ENCODE measurements at regions not wholly inside any gene's neighbourhood (a gene's known extent, or its start where the extent isn't known, plus 50 kb on each side); places are given as distances from the start of the nearest gene placed in this dataset.

DNA sequence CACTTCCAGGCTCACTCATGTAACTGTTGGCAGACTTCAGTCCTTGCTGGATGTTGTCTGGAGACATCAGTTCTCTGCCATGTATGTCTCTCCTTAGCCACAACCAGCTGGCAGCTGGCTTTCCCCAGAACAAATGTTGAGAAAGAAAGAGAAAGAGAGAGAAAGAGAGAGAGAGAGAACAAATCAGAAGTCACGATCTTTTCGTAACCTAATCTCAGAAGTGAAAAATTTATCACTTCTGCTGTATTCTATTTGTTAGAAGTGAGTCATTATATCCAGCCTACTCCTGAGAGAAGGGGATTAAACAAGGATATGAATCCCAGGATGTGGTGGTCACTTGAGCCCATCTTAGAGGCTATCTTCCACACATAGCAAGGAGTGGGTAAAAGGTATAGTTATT lies 101.2 kb downstream of the BTG1 start:
- Histone ChIP-seq H3K4me1 (peaks cover 0 to 4% of the 10 kb centered on the region in 2 donors), H3K27me3 (no peaks in the 10 kb centered on the region), H3K9me3 (no peaks in the 10 kb centered on the region), H3K36me3 (no peaks in the 10 kb centered on the region), H3K27ac (no peak overlapping the region), H3K4me3 (no peak overlapping the region)
- DNase-seq (ENCODE audit: low spot score), result no peak
- TF ChIP-seq CTCF (IDR thresholded peaks at IDR 0.05), result no peak

DNA sequence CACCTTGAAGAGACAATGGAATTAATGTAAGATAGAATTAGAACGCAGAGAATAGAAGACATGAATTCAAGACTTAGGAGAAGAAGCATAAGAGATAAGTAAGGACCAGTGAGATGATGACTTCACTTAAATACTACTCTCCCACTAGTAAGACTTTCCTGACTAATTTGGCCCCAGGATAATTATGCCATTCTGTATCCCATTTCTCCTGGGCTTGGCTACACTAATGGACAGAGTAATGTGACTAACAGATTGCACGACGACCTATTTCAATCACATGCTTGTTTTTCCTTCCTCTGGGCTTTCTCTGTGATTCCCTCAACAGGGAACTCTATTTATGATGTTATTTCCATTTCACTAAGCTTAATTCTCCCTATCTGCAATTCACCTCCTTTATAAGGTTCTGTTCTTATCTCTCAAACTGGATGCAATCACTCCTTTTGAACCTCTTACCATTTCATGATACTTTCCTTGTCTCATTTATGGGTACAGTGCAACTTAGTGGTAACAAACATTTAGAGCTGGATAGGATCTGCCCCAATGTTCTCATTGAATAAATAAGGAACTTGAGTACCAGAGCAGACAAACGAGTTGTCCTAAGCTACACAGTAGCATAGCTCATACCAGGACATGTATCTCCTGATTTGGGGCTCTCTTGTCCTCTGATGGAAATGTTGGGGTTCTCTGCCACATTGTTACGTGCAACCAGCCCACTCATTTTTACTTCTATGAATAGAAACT lies 102.7 kb downstream of the BTG1 start:
- Histone ChIP-seq H3K36me3 (no peaks in the 10 kb centered on the region), H3K4me1 (peaks cover 0 to 4% of the 10 kb centered on the region in 2 donors), H3K27ac (no peak overlapping the region)

DNA sequence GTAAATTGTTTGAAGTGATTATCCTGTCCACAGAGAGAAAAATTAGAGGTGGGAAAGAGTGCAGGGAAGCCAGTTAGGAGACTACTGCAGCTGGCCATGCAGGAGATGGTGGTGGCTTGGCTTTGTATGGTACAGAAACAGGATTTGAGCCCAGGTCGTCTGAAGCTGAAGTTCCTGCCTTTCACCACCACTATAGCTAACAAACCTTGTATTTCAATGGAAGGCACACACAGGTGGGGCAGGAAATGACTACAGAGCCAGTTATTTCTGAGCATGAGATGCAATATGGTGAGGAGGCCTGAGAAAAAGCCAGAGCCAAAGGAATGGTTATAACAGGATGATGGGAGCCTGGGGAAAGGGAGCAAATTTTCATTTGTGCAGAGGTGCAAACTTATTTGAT lies 103.9 kb downstream of the BTG1 start:
- Histone ChIP-seq H3K36me3 (no peaks in the 10 kb centered on the region), H3K9me3 (no peaks in the 10 kb centered on the region), H3K27me3 (no peaks in the 10 kb centered on the region), H3K27ac (no peak overlapping the region), H3K4me1 (peaks cover 0 to 4% of the 10 kb centered on the region in 2 donors), H3K4me3 (no peak overlapping the region)
- no peak for DNase-seq (ENCODE audit: low spot score)
- TF ChIP-seq CTCF (IDR thresholded peaks at IDR 0.05), result no peak

More for the DNA sequence above, 102.7 kb downstream of the BTG1 start:
- no peaks in the 10 kb centered on the region for H3K27me3 ChIP-seq
- H3K4me3 ChIP-seq, result no peak overlapping the region
- TF ChIP-seq CTCF (IDR thresholded peaks at IDR 0.05), result no peak
- no peaks in the 10 kb centered on the region for H3K9me3 ChIP-seq
- DNase-seq (ENCODE audit: low spot score), result no peak

DNA sequence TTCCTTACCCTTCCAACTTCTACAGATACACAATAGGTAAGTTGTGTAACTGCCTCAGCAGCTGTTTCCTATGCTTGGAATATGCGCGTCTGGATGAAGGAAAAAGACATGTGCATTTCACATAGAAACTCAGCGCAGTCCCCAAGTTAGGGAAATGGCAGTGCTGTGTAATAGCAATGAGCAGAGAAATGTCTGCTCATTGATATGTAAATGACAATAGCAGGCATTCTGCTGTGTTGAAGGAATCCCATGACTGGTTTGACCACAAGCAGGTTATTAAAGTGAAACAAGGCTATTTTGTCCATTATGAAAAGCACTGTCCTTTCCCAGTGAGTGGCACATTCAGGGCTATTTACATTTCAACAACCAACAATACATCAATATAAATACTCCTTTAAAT lies 106.6 kb downstream of the BTG1 start:
- Histone ChIP-seq H3K36me3 (no peaks in the 10 kb centered on the region), H3K9me3 (no peaks in the 10 kb centered on the region), H3K4me3 (no peak overlapping the region), H3K27ac (no peak overlapping the region), H3K27me3 (no peaks in the 10 kb centered on the region), H3K4me1 (peaks cover 0 to 17% of the 10 kb centered on the region in 2 donors)
- TF ChIP-seq CTCF (IDR thresholded peaks at IDR 0.05), result no peak
- DNase-seq (ENCODE audit: low spot score), result no peak

- no peak for DNase-seq (ENCODE audit: low spot score)
- H3K27me3 ChIP-seq, result no peaks in the 10 kb centered on the region
- H3K9me3 ChIP-seq, result no peaks in the 10 kb centered on the region
- no peak overlapping the region for H3K27ac ChIP-seq
- peaks cover 0 to 17% of the 10 kb centered on the region in 2 donors for H3K4me1 ChIP-seq
- H3K36me3 ChIP-seq, result no peaks in the 10 kb centered on the region
- TF ChIP-seq CTCF (IDR thresholded peaks at IDR 0.05), result no peak
- no peak overlapping the region for H3K4me3 ChIP-seq
These were observed 107.2 kb downstream of the BTG1 start for GRCh38 chr12:92038476-92038875.

Data from right atrium auricular region (tissue), 2 donors.